ENCODE measurements at regions not wholly inside any gene's neighbourhood (a gene's known extent, or its start where the extent isn't known, plus 50 kb on each side); places are given as distances from the start of the nearest gene placed in this dataset.

GRCh38 chr22:48952256-48953102, 875.2 kb downstream of the BRD1 start:
- no peak for DNase-seq (ENCODE audit: extremely low read depth in 1 of 2, low read depth in 1 of 2)

- no peak for DNase-seq (ENCODE audit: extremely low read depth in 1 of 2, low read depth in 1 of 2)
Measured at GRCh38 chr22:48951836-48952235, 875.8 kb downstream of the BRD1 start.

GRCh38 chr22:48950151-48950915, 877.3 kb downstream of the BRD1 start:
- no peak for DNase-seq (ENCODE audit: extremely low read depth in 1 of 2, low read depth in 1 of 2)

GRCh38 chr22:48949375-48950149, 878.1 kb downstream of the BRD1 start:
- no peak for DNase-seq (ENCODE audit: extremely low read depth in 1 of 2, low read depth in 1 of 2)

- DNase-seq (ENCODE audit: extremely low read depth in 1 of 2, low read depth in 1 of 2) = no peak
Measured at GRCh38 chr22:48948575-48949170, 879.0 kb downstream of the BRD1 start.

GRCh38 chr22:48947636-48948035, 880.0 kb downstream of the BRD1 start:
- DNase-seq (ENCODE audit: extremely low read depth in 1 of 2, low read depth in 1 of 2) = no peak

- DNase-seq (ENCODE audit: extremely low read depth in 1 of 2, low read depth in 1 of 2) = no peak
Measured at GRCh38 chr22:48945621-48946458, 881.8 kb downstream of the BRD1 start.

GRCh38 chr22:48944751-48945620, 882.7 kb downstream of the BRD1 start:
- DNase-seq (ENCODE audit: extremely low read depth in 1 of 2, low read depth in 1 of 2) = no peak

- no peak for DNase-seq (ENCODE audit: extremely low read depth in 1 of 2, low read depth in 1 of 2)
Measured at GRCh38 chr22:48944433-48944750, 883.3 kb downstream of the BRD1 start.

- DNase-seq (ENCODE audit: extremely low read depth in 1 of 2, low read depth in 1 of 2) = no peak
Measured at GRCh38 chr22:48943567-48944432, 883.9 kb downstream of the BRD1 start.

- no peak for DNase-seq (ENCODE audit: extremely low read depth in 1 of 2, low read depth in 1 of 2)
Measured at GRCh38 chr22:48942698-48943566, 884.7 kb downstream of the BRD1 start.

GRCh38 chr22:48941903-48942575, 885.6 kb downstream of the BRD1 start:
- DNase-seq (ENCODE audit: extremely low read depth in 1 of 2, low read depth in 1 of 2) = no peak

- no peak for DNase-seq (ENCODE audit: extremely low read depth in 1 of 2, low read depth in 1 of 2)
Measured at GRCh38 chr22:48941033-48941902, 886.4 kb downstream of the BRD1 start.

- DNase-seq (ENCODE audit: extremely low read depth in 1 of 2, low read depth in 1 of 2) = no peak
Measured at GRCh38 chr22:48940266-48941032, 887.2 kb downstream of the BRD1 start.
